Karpas-422 (cell line): ENCODE measurements at regions not wholly inside any gene's neighbourhood (a gene's known extent, or its start where the extent isn't known, plus 50 kb on each side); places are given as distances from the start of the nearest gene placed in this dataset.

Experiments
- DNase-seq: peaks from one replicate; pipeline ENCODE4 v3.0.0-alpha.2; 2015
- H2AFZ ChIP-seq: fragments of 200-600 bp; sonication (generic); 2 replicates; pipeline ENCODE4 v1.6.1; 2014; ENCODE audit warnings: antibody characterized with exemption, low read length, mixed read lengths
- H3K27ac ChIP-seq: fragments of 200-600 bp; sonication (generic); 2 replicates; pipeline ENCODE4 v1.5.1; 2014; ENCODE audit warnings: mild to moderate bottlenecking, low read length, moderate library complexity
- H3K27me3 ChIP-seq: fragments of 200-600 bp; sonication (generic); 2 replicates; pipeline ENCODE4 v1.6.1; 2014; ENCODE audit warnings: low read length, mixed read lengths
- H3K36me3 ChIP-seq: fragments of 200-600 bp; sonication (generic); 2 replicates; pipeline ENCODE4 v1.6.1; 2014; ENCODE audit warnings: low read length, mixed read lengths; ENCODE audit not compliant: insufficient read depth
- H3K4me1 ChIP-seq: fragments of 200-600 bp; sonication (generic); 2 replicates; pipeline ENCODE4 v1.6.1; 2014; ENCODE audit warnings: mild to moderate bottlenecking, low read length, mixed read lengths
- H3K4me2 ChIP-seq: fragments of 200-600 bp; sonication (generic); 2 replicates; pipeline ENCODE4 v1.6.1; 2014; ENCODE audit warnings: low read length, low read depth, mild to moderate bottlenecking; ENCODE audit not compliant: poor library complexity, severe bottlenecking
- H3K4me3 ChIP-seq: fragments of 200-600 bp; sonication (generic); 2 replicates; pipeline ENCODE4 v1.5.1; 2014; ENCODE audit warnings: mild to moderate bottlenecking, antibody characterized with exemption, low read length, mixed read lengths
- H3K79me2 ChIP-seq: fragments of 200-600 bp; sonication (generic); 2 replicates; pipeline ENCODE4 v1.6.1; 2014; ENCODE audit warnings: mild to moderate bottlenecking, low read length, mixed read lengths
- H3K9ac ChIP-seq: fragments of 200-600 bp; sonication (generic); 2 replicates; pipeline ENCODE4 v1.6.0; 2014; ENCODE audit warnings: low read length
- H3K9me2 ChIP-seq: fragments of 200-600 bp; sonication (generic), shearing (Covaris generic); replicated peaks from 2 replicates; pipeline ENCODE4 v1.6.0; 2014; ENCODE audit warnings: mild to moderate bottlenecking, low read length, moderate library complexity; ENCODE audit not compliant: insufficient read depth
- H3K9me3 ChIP-seq: fragments of 300-700, 200-600 bp; sonication (generic); 2 replicates; pipeline ENCODE4 v1.6.1; 2014; ENCODE audit warnings: low read length, mixed read lengths
- H4K20me1 ChIP-seq: fragments of 200-600 bp; sonication (generic); 2 replicates; pipeline ENCODE4 v1.6.1; 2014; ENCODE audit warnings: mild to moderate bottlenecking, antibody characterized with exemption, low read length, low read depth; ENCODE audit not compliant: insufficient read depth

DNA sequence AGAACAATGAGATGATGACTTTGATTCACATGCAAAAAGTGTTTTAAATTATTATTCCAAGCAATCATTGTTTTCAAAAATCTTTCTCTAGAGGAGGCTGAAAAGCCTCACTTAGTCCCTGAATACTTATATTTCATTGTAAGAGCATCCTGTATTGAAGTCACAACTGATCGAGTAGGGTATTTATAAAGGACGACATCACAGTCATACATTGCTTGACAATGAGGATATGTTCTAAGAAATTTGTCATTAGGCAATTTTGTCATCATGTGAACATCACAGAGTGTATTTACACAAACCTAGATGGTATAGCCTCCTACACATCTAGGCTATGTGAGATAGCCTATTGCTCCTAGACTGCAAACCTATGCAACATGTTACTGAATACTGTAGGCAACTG lies 510.4 kb upstream of the RGMB start:
- H3K79me2 ChIP-seq, result no peaks in the 10 kb centered on the region
- H3K36me3 ChIP-seq, result no peaks in the 10 kb centered on the region
- no peak overlapping the region for H3K9ac ChIP-seq
- no peaks in the 10 kb centered on the region for H3K27me3 ChIP-seq
- H3K4me2 ChIP-seq, result no peak overlapping the region
- H2AFZ ChIP-seq, result no peak overlapping the region
- H4K20me1 ChIP-seq, result no peaks in the 10 kb centered on the region
- no peak for DNase-seq
- no peaks in the 10 kb centered on the region for H3K9me2 ChIP-seq
- no peaks in the 10 kb centered on the region for H3K4me1 ChIP-seq
- H3K9me3 ChIP-seq, result no peaks in the 10 kb centered on the region
- H3K27ac ChIP-seq, result no peak overlapping the region
- H3K4me3 ChIP-seq, result no peak overlapping the region

DNA sequence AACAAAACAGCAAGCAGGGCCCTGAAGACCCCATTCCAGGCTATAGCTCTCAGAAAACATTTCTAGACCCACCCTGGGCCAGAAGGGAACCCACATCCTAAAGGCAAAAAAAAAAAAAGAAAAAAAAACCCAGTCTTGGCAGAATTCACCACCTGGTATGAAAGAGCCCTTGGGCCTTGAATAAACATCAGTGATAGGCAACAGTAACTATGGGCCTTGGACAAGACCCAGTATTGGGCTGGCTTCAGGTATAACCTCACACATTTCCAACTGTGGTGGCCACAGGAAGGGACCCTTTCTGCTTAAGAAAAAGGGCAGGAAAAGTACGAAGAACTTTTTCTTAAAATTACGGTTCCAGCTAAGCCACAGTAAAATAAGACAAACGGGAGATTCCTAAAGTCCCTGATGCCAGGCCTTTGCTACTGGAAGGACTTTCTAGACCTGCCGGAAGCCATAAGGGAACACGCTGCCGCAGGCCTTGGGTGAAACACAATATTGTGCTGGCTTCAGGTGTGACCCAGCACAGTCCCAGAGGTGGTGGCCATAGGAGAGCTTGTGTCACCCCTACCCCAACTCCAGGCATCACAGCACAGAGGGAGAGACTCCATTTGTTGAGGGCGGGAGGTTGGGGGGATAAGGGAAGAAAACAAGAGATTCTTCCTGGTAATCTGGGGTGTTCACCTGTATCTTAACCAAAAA lies 505.2 kb upstream of the RGMB start:
- no peaks in the 10 kb centered on the region for H3K9me2 ChIP-seq

DNA sequence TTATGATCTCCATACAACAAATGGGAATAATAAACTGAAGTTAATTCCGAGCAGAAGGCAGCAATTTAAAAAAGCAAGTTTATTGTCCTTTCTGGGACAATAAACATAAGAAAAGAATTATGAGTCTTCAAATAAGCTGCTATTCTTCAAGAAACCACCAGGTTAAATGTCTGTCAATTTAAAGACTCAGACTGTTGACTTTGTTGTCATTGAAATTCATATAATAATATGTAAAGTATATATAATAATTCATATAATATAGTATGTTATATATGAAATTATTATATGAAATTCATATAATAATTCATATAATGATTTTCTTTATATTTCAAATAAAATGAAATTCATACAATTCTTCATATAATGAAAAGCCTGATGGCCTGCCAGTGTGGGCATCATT lies 497.5 kb upstream of the RGMB start:
- DNase-seq, result no peak

More for the DNA sequence above, 505.2 kb upstream of the RGMB start:
- Histone ChIP-seq H3K36me3 (no peaks in the 10 kb centered on the region), H3K27ac (no peak overlapping the region), H4K20me1 (no peaks in the 10 kb centered on the region), H3K4me1 (no peaks in the 10 kb centered on the region), H2AFZ (no peak overlapping the region), H3K27me3 (no peaks in the 10 kb centered on the region), H3K4me3 (no peak overlapping the region), H3K9ac (no peak overlapping the region), H3K9me3 (no peaks in the 10 kb centered on the region), H3K4me2 (no peak overlapping the region), H3K79me2 (no peaks in the 10 kb centered on the region)
- DNase-seq, result no peak

DNA sequence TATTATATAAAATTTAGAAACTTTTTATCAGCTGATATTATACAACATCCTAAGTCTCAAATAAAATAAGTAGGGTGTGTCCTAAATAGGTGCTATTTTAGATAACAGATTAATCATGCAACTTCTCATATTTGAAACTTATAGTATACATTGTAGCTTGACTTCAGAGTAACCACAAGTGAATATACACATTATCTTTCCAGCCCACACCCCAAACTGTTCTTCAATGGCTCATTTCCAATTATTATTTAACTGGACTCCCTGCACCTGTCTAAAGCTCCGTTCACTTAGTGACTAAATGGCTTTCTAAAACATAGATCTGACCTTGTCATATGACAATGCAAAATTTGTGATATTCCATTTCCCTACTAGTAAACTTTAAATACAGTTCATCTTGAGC lies 490.9 kb upstream of the RGMB start:
- Histone ChIP-seq H3K79me2 (no peaks in the 10 kb centered on the region), H4K20me1 (no peaks in the 10 kb centered on the region), H3K4me3 (no peak overlapping the region), H3K9ac (no peak overlapping the region), H3K9me3 (no peaks in the 10 kb centered on the region), H3K4me2 (no peak overlapping the region), H3K4me1 (peaks cover 2% of the 10 kb centered on the region), H3K36me3 (no peaks in the 10 kb centered on the region), H3K27me3 (no peaks in the 10 kb centered on the region), H2AFZ (no peak overlapping the region), H3K27ac (no peak overlapping the region), H3K9me2 (no peaks in the 10 kb centered on the region)
- no peak for DNase-seq

More for the DNA sequence above, 497.5 kb upstream of the RGMB start:
- Histone ChIP-seq H3K4me1 (no peaks in the 10 kb centered on the region), H3K27ac (no peak overlapping the region), H2AFZ (no peak overlapping the region), H3K9me3 (no peaks in the 10 kb centered on the region), H3K27me3 (no peaks in the 10 kb centered on the region), H3K4me2 (no peak overlapping the region), H3K9me2 (no peaks in the 10 kb centered on the region), H3K36me3 (no peaks in the 10 kb centered on the region), H3K9ac (no peak overlapping the region), H3K4me3 (no peak overlapping the region), H4K20me1 (no peaks in the 10 kb centered on the region), H3K79me2 (no peaks in the 10 kb centered on the region)

DNA sequence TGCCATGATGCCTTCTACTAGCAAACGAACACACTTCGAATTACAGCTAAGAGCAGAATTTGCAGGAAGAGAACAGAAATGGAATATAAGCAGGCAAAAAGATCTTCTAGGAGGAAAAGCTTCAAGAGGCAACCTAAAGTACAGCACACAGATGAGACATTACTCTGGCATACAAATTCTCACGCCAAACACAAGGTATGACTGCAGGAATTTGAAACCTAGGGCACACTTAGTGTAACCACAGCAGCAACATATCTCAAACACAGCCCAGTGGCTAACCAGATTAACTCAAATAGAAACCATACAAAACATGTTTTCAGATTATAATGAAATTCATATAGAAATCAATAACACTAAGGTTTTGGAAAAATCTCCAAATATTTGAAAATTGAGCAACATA lies 481.0 kb upstream of the RGMB start:
- H2AFZ ChIP-seq, result no peak overlapping the region

DNA sequence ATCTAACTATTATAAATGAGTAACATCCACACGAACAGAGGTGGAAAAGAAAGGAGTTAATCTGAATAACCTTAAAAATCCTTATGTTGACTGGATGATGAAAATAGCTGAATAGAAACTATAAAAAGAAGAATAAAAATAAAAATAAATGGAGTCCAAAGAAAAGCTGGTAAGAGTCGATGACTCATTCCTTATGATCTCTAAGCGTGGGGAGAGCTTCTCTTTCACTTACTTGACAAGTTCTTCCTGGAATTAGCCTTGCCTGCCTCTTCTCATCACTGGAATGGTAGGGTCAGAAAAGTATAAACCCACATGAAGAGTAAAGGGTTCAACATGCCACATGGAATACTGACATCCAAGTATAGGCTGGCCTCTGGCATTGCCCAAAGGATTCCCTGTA lies 477.0 kb upstream of the RGMB start:
- H2AFZ ChIP-seq, result no peak overlapping the region
- H3K36me3 ChIP-seq, result no peaks in the 10 kb centered on the region
- H3K9ac ChIP-seq, result no peak overlapping the region
- no peaks in the 10 kb centered on the region for H3K27me3 ChIP-seq
- no peak overlapping the region for H3K27ac ChIP-seq
- no peak overlapping the region for H3K4me3 ChIP-seq
- no peaks in the 10 kb centered on the region for H3K4me1 ChIP-seq
- no peaks in the 10 kb centered on the region for H3K79me2 ChIP-seq
- H3K9me3 ChIP-seq, result no peaks in the 10 kb centered on the region
- H4K20me1 ChIP-seq, result no peaks in the 10 kb centered on the region
- no peaks in the 10 kb centered on the region for H3K9me2 ChIP-seq
- H3K4me2 ChIP-seq, result no peak overlapping the region
- no peak for DNase-seq

More for the DNA sequence above, 481.0 kb upstream of the RGMB start:
- no peaks in the 10 kb centered on the region for H3K9me2 ChIP-seq
- no peaks in the 10 kb centered on the region for H3K79me2 ChIP-seq
- no peaks in the 10 kb centered on the region for H3K9me3 ChIP-seq
- no peak overlapping the region for H3K27ac ChIP-seq
- no peak overlapping the region for H3K4me3 ChIP-seq
- H3K36me3 ChIP-seq, result no peaks in the 10 kb centered on the region
- no peak overlapping the region for H3K9ac ChIP-seq
- H3K4me2 ChIP-seq, result no peak overlapping the region
- H3K27me3 ChIP-seq, result no peaks in the 10 kb centered on the region
- peaks cover 2% of the 10 kb centered on the region for H3K4me1 ChIP-seq
- H4K20me1 ChIP-seq, result no peaks in the 10 kb centered on the region
- no peak for DNase-seq

DNA sequence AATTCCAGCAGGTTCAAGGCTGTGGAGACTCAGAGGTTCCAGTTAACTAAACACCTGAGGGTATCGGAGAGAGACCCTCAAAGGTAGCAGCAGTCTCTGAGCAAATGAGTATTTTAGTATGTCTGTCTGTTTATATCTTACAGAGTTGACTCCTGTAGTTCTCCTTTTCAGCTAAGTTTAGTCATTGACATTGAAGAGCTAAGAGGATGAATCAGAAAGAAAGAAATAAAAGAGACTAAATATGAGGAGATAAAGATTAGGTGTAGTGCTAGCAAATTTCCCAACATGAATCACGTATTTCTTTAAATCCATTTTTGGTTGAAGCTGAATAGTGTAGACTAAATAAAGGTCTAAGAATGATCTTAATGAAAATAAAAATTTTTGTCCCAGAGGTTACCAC lies 474.0 kb upstream of the RGMB start:
- Histone ChIP-seq H3K9ac (no peak overlapping the region), H3K27ac (no peak overlapping the region), H3K36me3 (no peaks in the 10 kb centered on the region), H4K20me1 (no peaks in the 10 kb centered on the region), H3K4me2 (no peak overlapping the region), H3K4me1 (no peaks in the 10 kb centered on the region), H3K9me2 (no peaks in the 10 kb centered on the region), H3K9me3 (no peaks in the 10 kb centered on the region), H2AFZ (no peak overlapping the region), H3K4me3 (no peak overlapping the region), H3K79me2 (no peaks in the 10 kb centered on the region), H3K27me3 (no peaks in the 10 kb centered on the region)
- DNase-seq, result no peak

DNA sequence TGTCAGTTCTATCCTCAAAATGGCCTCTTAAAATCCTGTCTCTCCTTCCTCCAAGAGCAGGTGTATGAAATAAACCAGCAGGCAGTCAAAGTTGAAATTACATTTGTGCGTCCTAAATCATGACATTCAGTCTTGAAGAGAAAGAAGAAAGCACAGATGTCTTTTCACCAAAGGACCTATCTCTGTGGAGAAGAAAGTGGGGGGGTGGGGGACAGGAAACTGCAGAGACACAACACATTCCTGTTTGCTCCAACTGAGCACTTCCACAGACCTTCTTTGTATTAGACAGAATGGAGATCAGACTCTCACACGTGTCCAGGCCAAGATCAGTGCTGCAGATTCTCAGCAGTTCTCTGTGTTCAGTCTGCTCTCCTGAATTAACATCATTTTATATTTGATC lies 471.9 kb upstream of the RGMB start:
- Histone ChIP-seq H4K20me1 (no peaks in the 10 kb centered on the region), H3K4me3 (no peak overlapping the region), H3K9me2 (no peaks in the 10 kb centered on the region), H3K9me3 (no peaks in the 10 kb centered on the region), H3K36me3 (no peaks in the 10 kb centered on the region), H3K79me2 (no peaks in the 10 kb centered on the region), H3K4me1 (no peaks in the 10 kb centered on the region), H3K4me2 (no peak overlapping the region), H3K27me3 (no peaks in the 10 kb centered on the region), H3K9ac (no peak overlapping the region), H3K27ac (no peak overlapping the region), H2AFZ (no peak overlapping the region)
- DNase-seq, result no peak
